Stomach smooth muscle (tissue), 2 donors: ENCODE measurements at regions not wholly inside any gene's neighbourhood (a gene's known extent, or its start where the extent isn't known, plus 50 kb on each side); places are given as distances from the start of the nearest gene placed in this dataset.

Experiments
- H3K27ac ChIP-seq: one replicate; pipeline ENCODE4 v1.7.0; 2013; ENCODE audit warnings: mild to moderate bottlenecking, low read length, inconsistent platforms
- H3K27me3 ChIP-seq, 2 donors: one replicate each; pipeline ENCODE4 v1.7.0; 2013; ENCODE audit warnings: low read length in 2 of 2; ENCODE audit not compliant: insufficient read depth in 2 of 2, control insufficient read depth in 1 of 2
- H3K36me3 ChIP-seq, 2 donors: one replicate each; pipeline ENCODE4 v1.7.0; 2013; ENCODE audit warnings: low read length in 2 of 2; ENCODE audit not compliant: control insufficient read depth in 2 of 2, insufficient read depth in 2 of 2
- H3K4me1 ChIP-seq: one replicate; pipeline ENCODE4 v1.7.0; 2013; ENCODE audit warnings: low read length; ENCODE audit not compliant: control insufficient read depth, insufficient read depth
- H3K4me3 ChIP-seq, 2 donors: one replicate each; pipeline ENCODE4 v1.7.0; 2013; ENCODE audit warnings: low read length in 2 of 2
- H3K9ac ChIP-seq, 2 donors: one replicate each; pipeline ENCODE4 v1.7.0; 2013; ENCODE audit warnings: low read length in 2 of 2, mild to moderate bottlenecking in 1 of 2
- H3K9me3 ChIP-seq, 2 donors: one replicate each; pipeline ENCODE4 v1.7.0; 2013; ENCODE audit warnings: low read length in 2 of 2; ENCODE audit not compliant: control insufficient read depth in 2 of 2
- donor health status: healthy.
- donor health status: Pancreatic carcinoma.

DNA sequence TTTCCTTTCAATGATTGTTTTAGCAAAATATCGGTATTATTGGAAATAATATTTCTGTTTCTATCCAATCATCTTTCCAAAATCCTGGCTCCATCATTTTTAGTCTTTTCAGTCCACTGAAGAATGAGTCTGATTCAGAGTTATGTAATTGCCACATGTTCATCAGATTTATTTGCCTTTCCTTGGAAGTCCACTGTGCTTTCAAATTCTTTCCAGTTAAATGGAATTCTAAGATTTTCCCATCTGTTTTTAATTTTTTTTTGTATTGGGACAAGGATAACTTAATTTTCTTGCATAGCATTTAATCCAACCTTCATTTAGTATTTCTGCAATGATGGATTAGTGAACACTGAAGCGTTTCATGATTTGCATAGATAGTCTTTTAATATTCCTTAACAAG, 521.5 kb upstream of the NRXN1 start:
- Histone ChIP-seq H3K9ac (no peak overlapping the region), H3K4me3 (no peak overlapping the region), H3K9me3 (no peaks in the 10 kb centered on the region), H3K36me3 (no peaks in the 10 kb centered on the region), H3K27me3 (no peaks in the 10 kb centered on the region), H3K4me1 (no peaks in the 10 kb centered on the region), H3K27ac (no peak overlapping the region)

DNA sequence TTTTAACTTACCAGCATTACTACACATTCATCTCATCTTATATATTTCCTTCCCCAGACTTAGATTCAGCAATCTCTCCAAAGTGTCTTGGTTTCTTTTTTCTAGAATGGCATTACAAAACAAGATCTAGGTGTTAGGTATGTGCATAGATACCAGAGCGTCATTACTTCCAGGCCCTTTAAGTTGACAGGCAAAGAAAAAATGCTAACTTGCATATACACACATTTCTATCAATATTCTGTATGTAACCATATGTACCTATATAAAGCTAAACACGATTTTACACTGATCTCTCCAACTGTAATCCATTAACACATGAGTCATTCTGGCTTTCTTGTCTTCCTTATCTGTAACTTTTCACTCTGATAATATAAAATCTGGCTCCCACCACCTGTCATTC, 503.8 kb upstream of the NRXN1 start:
- Histone ChIP-seq H3K4me1 (no peaks in the 10 kb centered on the region), H3K9me3 (no peaks in the 10 kb centered on the region), H3K4me3 (no peak overlapping the region), H3K36me3 (no peaks in the 10 kb centered on the region), H3K27ac (no peak overlapping the region), H3K9ac (no peak overlapping the region), H3K27me3 (no peaks in the 10 kb centered on the region)

DNA sequence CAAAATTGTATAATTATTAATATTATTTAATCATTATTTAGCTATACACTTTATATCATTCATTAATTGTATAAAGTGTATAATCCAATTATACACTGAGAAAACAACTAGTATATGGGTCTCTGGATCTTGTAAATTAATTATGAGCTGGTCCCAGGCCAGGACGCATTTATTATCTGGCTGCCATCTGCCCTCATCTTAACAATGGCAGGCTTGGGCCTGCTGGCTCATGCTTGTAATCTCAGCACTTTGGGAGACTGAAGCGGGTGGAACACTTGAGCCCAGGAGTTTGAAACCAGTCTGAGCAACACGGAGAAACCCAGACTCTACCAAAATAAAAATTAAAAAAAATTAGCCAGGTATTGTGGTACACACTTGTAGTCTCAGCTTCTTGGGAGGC, 502.2 kb upstream of the NRXN1 start:
- H3K27ac ChIP-seq, result no peak overlapping the region
- H3K27me3 ChIP-seq, result no peaks in the 10 kb centered on the region
- no peak overlapping the region for H3K9ac ChIP-seq
- peaks cover 0 to 3% of the 10 kb centered on the region in 2 donors for H3K9me3 ChIP-seq
- H3K4me3 ChIP-seq, result no peak overlapping the region
- no peaks in the 10 kb centered on the region for H3K36me3 ChIP-seq
- no peaks in the 10 kb centered on the region for H3K4me1 ChIP-seq

- no peaks in the 10 kb centered on the region for H3K27me3 ChIP-seq
- H3K9me3 ChIP-seq, result peaks cover 0 to 3% of the 10 kb centered on the region in 2 donors
- no peaks in the 10 kb centered on the region for H3K4me1 ChIP-seq
Measured at GRCh38 chr2:51528156-51528555, 496.2 kb upstream of the NRXN1 start.

GRCh38 chr2:51526766-51527165, 494.8 kb upstream of the NRXN1 start:
- peaks cover 0 to 3% of the 10 kb centered on the region in 2 donors for H3K9me3 ChIP-seq
- no peak overlapping the region for H3K9ac ChIP-seq
- H3K27ac ChIP-seq, result no peak overlapping the region
- no peak overlapping the region for H3K4me3 ChIP-seq
- H3K27me3 ChIP-seq, result no peaks in the 10 kb centered on the region
- no peaks in the 10 kb centered on the region for H3K36me3 ChIP-seq
- no peaks in the 10 kb centered on the region for H3K4me1 ChIP-seq

More at GRCh38 chr2:51528156-51528555, 496.2 kb upstream of the NRXN1 start:
- Histone ChIP-seq H3K4me3 (no peak overlapping the region), H3K9ac (no peak overlapping the region), H3K27ac (no peak overlapping the region), H3K36me3 (no peaks in the 10 kb centered on the region)

DNA sequence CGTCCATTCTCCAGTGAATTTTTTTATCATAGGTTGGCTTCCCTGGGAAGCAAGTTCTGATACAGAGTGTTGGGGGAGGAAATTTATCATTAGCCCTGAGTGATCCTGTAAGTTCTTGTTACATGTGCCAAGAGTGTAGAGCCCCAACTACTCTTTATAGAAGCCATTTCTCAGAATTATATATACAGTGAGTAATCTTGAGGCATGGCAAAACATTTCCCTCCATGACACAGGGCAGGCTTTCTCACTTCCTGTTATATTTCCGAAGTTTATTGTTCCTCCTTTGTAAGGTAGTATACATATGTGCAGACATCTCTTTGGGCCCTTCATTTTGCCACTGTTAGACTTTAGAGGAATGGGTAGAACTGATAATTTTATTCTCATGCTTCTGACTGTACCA, 484.7 kb upstream of the NRXN1 start:
- no peaks in the 10 kb centered on the region for H3K36me3 ChIP-seq
- no peaks in the 10 kb centered on the region for H3K9me3 ChIP-seq
- no peak overlapping the region for H3K27ac ChIP-seq
- H3K4me1 ChIP-seq, result no peaks in the 10 kb centered on the region
- H3K4me3 ChIP-seq, result no peak overlapping the region
- H3K27me3 ChIP-seq, result no peaks in the 10 kb centered on the region
- no peak overlapping the region for H3K9ac ChIP-seq

DNA sequence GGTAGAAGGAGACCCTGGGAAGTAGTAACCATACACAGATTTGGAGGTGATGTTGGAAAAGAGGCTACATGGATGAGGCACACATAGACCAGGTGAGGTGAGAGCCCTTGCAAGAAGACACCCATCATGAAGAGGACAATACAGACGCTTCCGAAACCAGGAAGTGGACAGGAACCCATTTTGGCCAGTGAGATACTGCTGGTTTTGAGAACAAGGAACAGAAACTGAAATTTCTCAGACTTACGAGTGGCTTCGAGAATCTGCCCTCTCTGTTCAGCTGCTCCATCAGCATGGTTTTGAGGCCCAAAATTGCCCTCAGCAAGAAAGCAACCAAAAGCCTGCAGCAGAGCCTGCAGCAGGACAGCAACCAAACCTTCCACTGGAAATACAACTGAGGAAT, 479.1 kb upstream of the NRXN1 start:
- Histone ChIP-seq H3K9me3 (no peaks in the 10 kb centered on the region), H3K27ac (no peak overlapping the region), H3K36me3 (no peaks in the 10 kb centered on the region), H3K9ac (no peak overlapping the region), H3K27me3 (no peaks in the 10 kb centered on the region), H3K4me3 (no peak overlapping the region), H3K4me1 (no peaks in the 10 kb centered on the region)

GRCh38 chr2:51510303-51510702, 478.4 kb upstream of the NRXN1 start:
- no peak overlapping the region for H3K9ac ChIP-seq
- no peaks in the 10 kb centered on the region for H3K4me1 ChIP-seq
- no peaks in the 10 kb centered on the region for H3K9me3 ChIP-seq
- H3K27me3 ChIP-seq, result no peaks in the 10 kb centered on the region
- H3K27ac ChIP-seq, result no peak overlapping the region
- H3K4me3 ChIP-seq, result no peak overlapping the region
- H3K36me3 ChIP-seq, result no peaks in the 10 kb centered on the region

DNA sequence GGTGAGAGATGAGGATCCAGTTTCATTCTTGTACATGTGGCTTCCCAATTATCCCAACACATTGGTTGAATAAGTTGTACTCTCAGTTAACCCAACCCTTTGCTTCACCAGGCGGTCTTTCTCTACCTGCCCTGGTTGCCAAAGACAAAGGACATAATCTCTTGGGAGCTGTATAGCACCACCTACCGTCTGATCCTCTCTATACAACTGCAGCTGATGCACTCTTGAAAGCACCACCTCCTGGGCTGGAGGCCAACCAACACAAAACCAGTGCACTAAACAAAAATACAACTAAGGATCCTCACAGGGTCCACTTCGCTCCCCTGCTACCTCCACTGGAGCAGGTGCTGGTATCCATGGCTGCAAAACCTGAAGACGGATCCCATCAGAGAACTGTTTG, 473.6 kb upstream of the NRXN1 start:
- Histone ChIP-seq H3K4me1 (no peaks in the 10 kb centered on the region), H3K4me3 (no peak overlapping the region), H3K36me3 (no peaks in the 10 kb centered on the region), H3K27me3 (no peaks in the 10 kb centered on the region), H3K9me3 (peaks cover 0 to 3% of the 10 kb centered on the region in 2 donors), H3K9ac (no peak overlapping the region), H3K27ac (no peak overlapping the region)

DNA sequence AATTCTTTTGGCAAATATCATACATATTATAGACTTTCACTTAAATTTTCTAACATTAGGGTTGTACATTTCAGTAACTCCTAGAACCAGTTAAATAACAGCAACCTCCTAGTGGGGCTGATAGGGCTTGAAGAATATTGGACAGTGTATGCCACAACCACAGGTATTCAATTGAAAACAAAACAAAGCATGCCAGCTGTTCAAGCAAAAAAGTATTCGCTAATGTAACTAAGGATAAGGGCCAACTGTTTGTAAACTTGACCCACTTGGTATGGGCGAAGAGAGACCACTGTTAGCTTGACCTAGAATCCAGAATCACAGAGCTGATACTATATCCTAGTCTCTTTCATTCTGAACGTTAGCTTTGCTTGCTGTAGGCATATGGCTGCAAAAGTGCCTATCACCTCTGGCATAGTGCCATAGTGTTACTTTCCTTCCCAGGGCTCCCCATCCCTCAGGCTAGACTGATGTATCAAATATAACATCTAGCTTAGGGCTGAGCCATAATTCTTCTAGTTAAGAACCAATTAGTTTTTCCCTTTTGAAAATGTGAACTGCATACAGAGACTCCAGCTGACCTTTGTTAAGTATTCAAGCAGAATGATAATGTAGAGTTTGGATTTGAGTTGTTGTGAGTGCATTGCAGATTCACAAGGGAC, 458.8 kb upstream of the NRXN1 start:
- Histone ChIP-seq H3K9me3 (no peaks in the 10 kb centered on the region), H3K36me3 (no peaks in the 10 kb centered on the region), H3K4me1 (no peaks in the 10 kb centered on the region), H3K9ac (no peak overlapping the region), H3K27me3 (no peaks in the 10 kb centered on the region), H3K27ac (no peak overlapping the region), H3K4me3 (no peak overlapping the region)

GRCh38 chr2:51484605-51485004, 452.7 kb upstream of the NRXN1 start:
- H3K27me3 ChIP-seq, result no peaks in the 10 kb centered on the region
- no peak overlapping the region for H3K9ac ChIP-seq
- no peak overlapping the region for H3K27ac ChIP-seq
- no peaks in the 10 kb centered on the region for H3K36me3 ChIP-seq
- no peak overlapping the region for H3K4me3 ChIP-seq
- H3K4me1 ChIP-seq, result no peaks in the 10 kb centered on the region
- H3K9me3 ChIP-seq, result no peaks in the 10 kb centered on the region
